ENCODE measurements at regions not wholly inside any gene's neighbourhood (a gene's known extent, or its start where the extent isn't known, plus 50 kb on each side); places are given as distances from the start of the nearest gene placed in this dataset.

GRCh38 chr10:36676756-36677430 lies 448.5 kb upstream of the ANKRD30A start:
- WGBS (ENCODE audit: insufficient coverage) = 66% methylated on average over 6 of the region's 6 CpGs
- Mint-ChIP-seq H3K36me3 (no peaks in the 10 kb centered on the region), H3K4me1 (no peaks in the 10 kb centered on the region), H3K9me3 (peaks cover 3 to 7% of the 10 kb centered on the region in 2 donors), H3K27me3 (ENCODE audit: low read depth in 2 of 2) (no peaks in the 10 kb centered on the region), H3K4me3 (no peak overlapping the region), H3K27ac (no peak overlapping the region)
- Histone ChIP-seq H3K9me3 (ENCODE audit: control insufficient read depth, insufficient read depth, low read length) (no peaks in the 10 kb centered on the region), H3K4me1 (ENCODE audit: control insufficient read depth, insufficient read depth, low read length) (no peaks in the 10 kb centered on the region), H3K27ac (ENCODE audit: low read length) (no peak overlapping the region), H3K27me3 (ENCODE audit: control insufficient read depth, insufficient read depth, low read length) (no peaks in the 10 kb centered on the region), H3K4me3 (ENCODE audit: low read length) (no peak overlapping the region), H3K36me3 (ENCODE audit: control insufficient read depth, insufficient read depth, low read length) (no peaks in the 10 kb centered on the region)
- no peak for TF ChIP-seq CTCF (IDR thresholded peaks at IDR 0.05)
- ATAC-seq (no peak), DNase-seq (no peak)
- intact Hi-C loops (cut with micrococcal nuclease) = no loop called here

- Mint-ChIP-seq H3K27ac (no peak overlapping the region), H3K9me3 (peaks cover 3 to 7% of the 10 kb centered on the region in 2 donors), H3K4me3 (no peak overlapping the region), H3K27me3 (ENCODE audit: low read depth in 2 of 2) (no peaks in the 10 kb centered on the region), H3K4me1 (no peaks in the 10 kb centered on the region), H3K36me3 (no peaks in the 10 kb centered on the region)
- Histone ChIP-seq H3K27ac (ENCODE audit: low read length) (no peak overlapping the region), H3K36me3 (ENCODE audit: control insufficient read depth, insufficient read depth, low read length) (no peaks in the 10 kb centered on the region), H3K9me3 (ENCODE audit: control insufficient read depth, insufficient read depth, low read length) (no peaks in the 10 kb centered on the region), H3K4me1 (ENCODE audit: control insufficient read depth, insufficient read depth, low read length) (no peaks in the 10 kb centered on the region), H3K27me3 (ENCODE audit: control insufficient read depth, insufficient read depth, low read length) (no peaks in the 10 kb centered on the region), H3K4me3 (ENCODE audit: low read length) (no peak overlapping the region)
- TF ChIP-seq CTCF (IDR thresholded peaks at IDR 0.05) = no peak
- ATAC-seq (no peak), DNase-seq (no peak)
- 0% methylated on average over 1 of the region's 1 CpG for WGBS (ENCODE audit: insufficient coverage)
- intact Hi-C loops (cut with micrococcal nuclease) = no loop called here
Observed at GRCh38 chr10:36676321-36676720, 449.1 kb upstream of the ANKRD30A start.

- Mint-ChIP-seq H3K27ac (no peak overlapping the region), H3K36me3 (no peaks in the 10 kb centered on the region), H3K27me3 (ENCODE audit: low read depth in 2 of 2) (no peaks in the 10 kb centered on the region), H3K9me3 (peaks cover 3 to 7% of the 10 kb centered on the region in 2 donors), H3K4me3 (no peak overlapping the region), H3K4me1 (no peaks in the 10 kb centered on the region)
- Histone ChIP-seq H3K27ac (ENCODE audit: low read length) (no peak overlapping the region), H3K4me1 (ENCODE audit: control insufficient read depth, insufficient read depth, low read length) (no peaks in the 10 kb centered on the region), H3K9me3 (ENCODE audit: control insufficient read depth, insufficient read depth, low read length) (no peaks in the 10 kb centered on the region), H3K4me3 (ENCODE audit: low read length) (no peak overlapping the region), H3K36me3 (ENCODE audit: control insufficient read depth, insufficient read depth, low read length) (no peaks in the 10 kb centered on the region), H3K27me3 (ENCODE audit: control insufficient read depth, insufficient read depth, low read length) (no peaks in the 10 kb centered on the region)
- intact Hi-C loops (cut with micrococcal nuclease) = no loop called here
- ATAC-seq = no peak
- DNase-seq = no peak
- 85% methylated on average over 4 of the region's 4 CpGs for WGBS (ENCODE audit: insufficient coverage)
- no peak for TF ChIP-seq CTCF (IDR thresholded peaks at IDR 0.05)
Observed at GRCh38 chr10:36675458-36675880, 449.9 kb upstream of the ANKRD30A start.

- Histone ChIP-seq H3K4me1 (ENCODE audit: control insufficient read depth, insufficient read depth, low read length) (no peaks in the 10 kb centered on the region), H3K27ac (ENCODE audit: low read length) (no peak overlapping the region), H3K9me3 (ENCODE audit: control insufficient read depth, insufficient read depth, low read length) (no peaks in the 10 kb centered on the region), H3K27me3 (ENCODE audit: control insufficient read depth, insufficient read depth, low read length) (no peaks in the 10 kb centered on the region), H3K36me3 (ENCODE audit: control insufficient read depth, insufficient read depth, low read length) (no peaks in the 10 kb centered on the region), H3K4me3 (ENCODE audit: low read length) (no peak overlapping the region)
- ATAC-seq = no peak
- no peak for DNase-seq
- H3K4me1 Mint-ChIP-seq = no peaks in the 10 kb centered on the region
- H3K27me3 Mint-ChIP-seq (ENCODE audit: low read depth in 2 of 2) = no peaks in the 10 kb centered on the region
- H3K4me3 Mint-ChIP-seq = no peak overlapping the region
- WGBS (ENCODE audit: insufficient coverage) = 86% methylated on average over 7 of the region's 8 CpGs
- no peak overlapping the region for H3K27ac Mint-ChIP-seq
- intact Hi-C loops (cut with micrococcal nuclease) = no loop called here
- no peak for TF ChIP-seq CTCF (IDR thresholded peaks at IDR 0.05)
- H3K9me3 Mint-ChIP-seq = peaks cover 4 to 5% of the 10 kb centered on the region in 2 donors
- H3K36me3 Mint-ChIP-seq = no peaks in the 10 kb centered on the region
Observed at GRCh38 chr10:36671607-36672006, 453.8 kb upstream of the ANKRD30A start.

Data from natural killer cell (primary cell).